ENCODE measurements at regions not wholly inside any gene's neighbourhood (a gene's known extent, or its start where the extent isn't known, plus 50 kb on each side); places are given as distances from the start of the nearest gene placed in this dataset.

- DNase-seq (ENCODE audit: low read depth) = no peak
These were observed 105.4 kb upstream of the ATP10B start for GRCh38 chr5:160957312-160957861.

GRCh38 chr5:160956051-160956450, 104.0 kb upstream of the ATP10B start:
- DNase-seq (ENCODE audit: low read depth) = peak; percentile 61

- DNase-seq (ENCODE audit: low read depth) = no peak
These were observed 98.3 kb upstream of the ATP10B start for GRCh38 chr5:160950311-160950710.

- DNase-seq (ENCODE audit: low read depth) = no peak
These were observed 88.7 kb upstream of the ATP10B start for GRCh38 chr5:160940725-160941124.

- DNase-seq (ENCODE audit: low read depth) = no peak
These were observed 86.5 kb upstream of the ATP10B start for GRCh38 chr5:160938532-160938931.

GRCh38 chr5:160937570-160937969, 85.6 kb upstream of the ATP10B start:
- no peak for DNase-seq (ENCODE audit: low read depth)

- no peak for DNase-seq (ENCODE audit: low read depth)
These were observed 83.8 kb upstream of the ATP10B start for GRCh38 chr5:160935776-160936175.

GRCh38 chr5:160931283-160931682, 79.3 kb upstream of the ATP10B start:
- no peak for DNase-seq (ENCODE audit: low read depth)

GRCh38 chr5:160930406-160930805, 78.4 kb upstream of the ATP10B start:
- peak; percentile 22 for DNase-seq (ENCODE audit: low read depth)

GRCh38 chr5:160929906-160930305, 77.9 kb upstream of the ATP10B start:
- no peak for DNase-seq (ENCODE audit: low read depth)

- DNase-seq (ENCODE audit: low read depth) = no peak
These were observed 77.3 kb upstream of the ATP10B start for GRCh38 chr5:160929360-160929759.

- DNase-seq (ENCODE audit: low read depth) = peak; percentile 6
These were observed 74.4 kb upstream of the ATP10B start for GRCh38 chr5:160926428-160926827.

GRCh38 chr5:160925281-160925680, 73.3 kb upstream of the ATP10B start:
- no peak for DNase-seq (ENCODE audit: low read depth)

GRCh38 chr5:160923936-160924710, 72.1 kb upstream of the ATP10B start:
- no peak for DNase-seq (ENCODE audit: low read depth)

- DNase-seq (ENCODE audit: low read depth) = no peak
These were observed 71.4 kb upstream of the ATP10B start for GRCh38 chr5:160923411-160923810.

GRCh38 chr5:160922311-160922710, 70.3 kb upstream of the ATP10B start:
- no peak for DNase-seq (ENCODE audit: low read depth)

GRCh38 chr5:160921423-160922285, 69.6 kb upstream of the ATP10B start:
- DNase-seq (ENCODE audit: low read depth) = no peak

GRCh38 chr5:160919626-160920025, 67.6 kb upstream of the ATP10B start:
- no peak for DNase-seq (ENCODE audit: low read depth)

GRCh38 chr5:160918386-160918785, 66.4 kb upstream of the ATP10B start:
- no peak for DNase-seq (ENCODE audit: low read depth)

- no peak for DNase-seq (ENCODE audit: low read depth)
These were observed 54.1 kb upstream of the ATP10B start for GRCh38 chr5:160906090-160906489.

GRCh38 chr5:160905285-160905684, 53.3 kb upstream of the ATP10B start:
- DNase-seq (ENCODE audit: low read depth) = no peak

GRCh38 chr5:160904591-160904990, 52.6 kb upstream of the ATP10B start:
- no peak for DNase-seq (ENCODE audit: low read depth)

- DNase-seq (ENCODE audit: low read depth) = no peak
These were observed 51.5 kb upstream of the ATP10B start for GRCh38 chr5:160903551-160903950.
